SK-N-MC (cell line): ENCODE measurements at regions not wholly inside any gene's neighbourhood (a gene's known extent, or its start where the extent isn't known, plus 50 kb on each side); places are given as distances from the start of the nearest gene placed in this dataset.

Source experiments
- DNase-seq: peaks from one replicate; pipeline ENCODE4 v3.0.0-alpha.2; 2011; ENCODE audit warnings: low read depth, low spot score
- H3K27ac ChIP-seq: fragments of 200-600 bp; sonication (generic); 2 replicates; pipeline ENCODE4 v1.5.1; 2016; ENCODE audit warnings: mixed run types
- H3K36me3 ChIP-seq: fragments of 200-600 bp; sonication (generic); 2 replicates; pipeline ENCODE4 v1.6.1; 2017; ENCODE audit warnings: antibody characterized with exemption, low read length, mixed read lengths; ENCODE audit not compliant: insufficient read depth
- H3K4me3 ChIP-seq: fragments of 200-600 bp; sonication (generic); 2 replicates; pipeline ENCODE4 v1.5.1; 2016
- H3K9ac ChIP-seq: fragments of 200-600 bp; sonication (generic); 2 replicates; pipeline ENCODE4 v1.8.0; 2017; ENCODE audit warnings: mixed run types, mixed read lengths; ENCODE audit not compliant: insufficient read length
- H3K9me3 ChIP-seq: fragments of 200-600 bp; sonication (generic); 2 replicates; pipeline ENCODE4 v1.6.1; 2017; ENCODE audit warnings: low read depth, mild to moderate bottlenecking, antibody characterized with exemption, low read length, moderate library complexity, mixed read lengths
- EZH2 ChIP-seq: fragments of 200-600 bp; sonication (generic); IDR thresholded peaks from one replicate; pipeline ENCODE4 v1.6.1; 2017; ENCODE audit warnings: antibody characterized with exemption
- FOXP2 ChIP-seq: optimal IDR thresholded peaks from 2 replicates; pipeline ENCODE3; 2011; ENCODE audit warnings: mild to moderate bottlenecking, moderate library complexity; ENCODE audit not compliant: insufficient read depth; ENCODE audit errors: extremely low read length, control extremely low read depth
- POLR2AphosphoS5 ChIP-seq: IDR thresholded peaks from 2 replicates; pipeline ENCODE4 v1.6.1; 2012; ENCODE audit warnings: mild to moderate bottlenecking, low read depth, low read length, borderline replicate concordance

- DNase-seq = no peak
- no peaks in the 10 kb centered on the region for H3K36me3 ChIP-seq
Observed at GRCh38 chr11:80886684-80887083, 1445.9 kb upstream of the TENM4 start.

GRCh38 chr11:80873310-80873999 is 1432.6 kb upstream of the TENM4 start:
- Histone ChIP-seq H3K9ac (no peak overlapping the region), H3K27ac (no peak overlapping the region), H3K9me3 (no peaks in the 10 kb centered on the region), H3K36me3 (no peaks in the 10 kb centered on the region), H3K4me3 (no peak overlapping the region)
- TF ChIP-seq FOXP2 (no peak), EZH2 (no peak), POLR2AphosphoS5 (no peak)
- no peak for DNase-seq

More at GRCh38 chr11:80886684-80887083, 1445.9 kb upstream of the TENM4 start:
- TF ChIP-seq POLR2AphosphoS5 (no peak), FOXP2 (no peak), EZH2 (no peak)
- H3K27ac ChIP-seq = no peak overlapping the region
- H3K4me3 ChIP-seq = no peak overlapping the region
- no peak overlapping the region for H3K9ac ChIP-seq
- H3K9me3 ChIP-seq = no peaks in the 10 kb centered on the region

- Histone ChIP-seq H3K27ac (no peak overlapping the region), H3K4me3 (no peak overlapping the region), H3K9ac (no peak overlapping the region), H3K9me3 (no peaks in the 10 kb centered on the region), H3K36me3 (no peaks in the 10 kb centered on the region)
- TF ChIP-seq FOXP2 (no peak), POLR2AphosphoS5 (no peak), EZH2 (no peak)
- DNase-seq = no peak
Observed at GRCh38 chr11:80872116-80872728, 1431.4 kb upstream of the TENM4 start.

GRCh38 chr11:80868831-80869230 is 1428.0 kb upstream of the TENM4 start:
- DNase-seq = no peak
- Histone ChIP-seq H3K36me3 (no peaks in the 10 kb centered on the region), H3K27ac (no peak overlapping the region), H3K9ac (no peak overlapping the region), H3K9me3 (no peaks in the 10 kb centered on the region), H3K4me3 (no peak overlapping the region)
- TF ChIP-seq POLR2AphosphoS5 (no peak), EZH2 (no peak), FOXP2 (no peak)

GRCh38 chr11:80862011-80862410 is 1421.2 kb upstream of the TENM4 start:
- H3K9ac ChIP-seq = no peak overlapping the region
- H3K36me3 ChIP-seq = no peaks in the 10 kb centered on the region
- H3K9me3 ChIP-seq = no peaks in the 10 kb centered on the region
- no peak for DNase-seq
- no peak for TF ChIP-seq POLR2AphosphoS5
- TF ChIP-seq FOXP2 = no peak
- TF ChIP-seq EZH2 = no peak
- no peak overlapping the region for H3K27ac ChIP-seq
- no peak overlapping the region for H3K4me3 ChIP-seq

- no peak for DNase-seq
- H3K4me3 ChIP-seq = no peak overlapping the region
- H3K9ac ChIP-seq = no peak overlapping the region
- H3K9me3 ChIP-seq = no peaks in the 10 kb centered on the region
- TF ChIP-seq POLR2AphosphoS5 = no peak
- TF ChIP-seq FOXP2 = no peak
- TF ChIP-seq EZH2 = no peak
- H3K36me3 ChIP-seq = no peaks in the 10 kb centered on the region
- H3K27ac ChIP-seq = no peak overlapping the region
Observed at GRCh38 chr11:80861193-80861592, 1420.4 kb upstream of the TENM4 start.

- Histone ChIP-seq H3K4me3 (no peak overlapping the region), H3K9me3 (no peaks in the 10 kb centered on the region), H3K9ac (no peak overlapping the region), H3K36me3 (no peaks in the 10 kb centered on the region), H3K27ac (no peak overlapping the region)
- TF ChIP-seq FOXP2 (no peak), POLR2AphosphoS5 (no peak), EZH2 (no peak)
- DNase-seq = no peak
Observed at GRCh38 chr11:80860632-80861031, 1419.8 kb upstream of the TENM4 start.

GRCh38 chr11:80856066-80856465 is 1415.2 kb upstream of the TENM4 start:
- Histone ChIP-seq H3K9ac (no peak overlapping the region), H3K36me3 (no peaks in the 10 kb centered on the region), H3K27ac (no peak overlapping the region), H3K9me3 (no peaks in the 10 kb centered on the region), H3K4me3 (no peak overlapping the region)
- no peak for DNase-seq
- TF ChIP-seq POLR2AphosphoS5 = no peak
- no peak for TF ChIP-seq EZH2
- TF ChIP-seq FOXP2 = no peak

GRCh38 chr11:80855426-80855825 is 1414.6 kb upstream of the TENM4 start:
- Histone ChIP-seq H3K4me3 (no peak overlapping the region), H3K9me3 (no peaks in the 10 kb centered on the region), H3K9ac (no peak overlapping the region), H3K27ac (no peak overlapping the region), H3K36me3 (no peaks in the 10 kb centered on the region)
- no peak for TF ChIP-seq EZH2
- TF ChIP-seq POLR2AphosphoS5 = no peak
- TF ChIP-seq FOXP2 = no peak
- no peak for DNase-seq
